ENCODE measurements at regions not wholly inside any gene's neighbourhood (a gene's known extent, or its start where the extent isn't known, plus 50 kb on each side); places are given as distances from the start of the nearest gene placed in this dataset.

- DNase-seq, result no peak
These were observed 64.7 kb upstream of the NTRK3 start for GRCh38 chr15:88321271-88321670.

GRCh38 chr15:88316586-88316985, 60.0 kb upstream of the NTRK3 start:
- no peak for DNase-seq

- DNase-seq, result no peak
These were observed 58.8 kb upstream of the NTRK3 start for GRCh38 chr15:88315221-88315878.

- DNase-seq, result no peak
These were observed 56.5 kb upstream of the NTRK3 start for GRCh38 chr15:88312941-88313579.

GRCh38 chr15:88309363-88309762, 52.8 kb upstream of the NTRK3 start:
- no peak for DNase-seq

- no peak for DNase-seq
These were observed 50.8 kb upstream of the NTRK3 start for GRCh38 chr15:88307344-88307743.

All from amygdala (tissue), 56 donors.